ENCODE measurements at regions not wholly inside any gene's neighbourhood (a gene's known extent, or its start where the extent isn't known, plus 50 kb on each side); places are given as distances from the start of the nearest gene placed in this dataset.
"Not testable (repeated sequence)": the region's sequence is repeated elsewhere in the genome, so short reads cannot be mapped to it uniquely, and the experiment has no call there.

- DNase-seq: no peak
These were observed 140.9 kb upstream of the CDIN1 start for GRCh38 chr15:36438499-36438898.

- DNase-seq: no peak
These were observed 132.1 kb upstream of the CDIN1 start for GRCh38 chr15:36447373-36447772.

GRCh38 chr15:36448418-36448817, 131.0 kb upstream of the CDIN1 start:
- DNase-seq: no peak

DNA sequence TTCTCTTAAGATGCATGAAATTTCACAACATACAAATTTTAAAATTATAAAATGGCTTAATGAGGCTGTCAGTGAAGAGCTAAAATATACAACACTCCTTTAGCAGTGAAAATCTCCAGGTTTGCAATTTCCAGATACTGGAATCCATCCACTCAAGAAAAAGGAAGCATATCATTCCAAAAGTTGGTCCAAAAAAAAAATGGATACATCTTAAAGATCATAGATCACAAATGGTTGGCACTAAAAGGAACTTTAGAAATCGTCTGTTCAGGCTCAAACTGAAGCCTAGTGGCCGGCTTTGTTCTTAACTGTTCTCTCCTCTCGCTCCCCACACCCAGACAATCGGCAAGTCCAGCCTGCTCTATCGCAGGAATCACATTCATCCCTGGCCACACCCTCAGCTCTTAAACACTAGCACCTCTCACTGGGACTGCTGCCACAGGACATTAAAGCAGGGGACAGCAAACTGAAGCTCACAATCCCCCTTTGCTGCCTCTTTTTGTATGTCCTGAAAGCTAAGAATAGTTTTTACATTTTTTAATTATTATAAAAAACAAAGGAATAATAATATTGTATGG, 130.3 kb upstream of the CDIN1 start:
- DNase-seq: no peak

DNA sequence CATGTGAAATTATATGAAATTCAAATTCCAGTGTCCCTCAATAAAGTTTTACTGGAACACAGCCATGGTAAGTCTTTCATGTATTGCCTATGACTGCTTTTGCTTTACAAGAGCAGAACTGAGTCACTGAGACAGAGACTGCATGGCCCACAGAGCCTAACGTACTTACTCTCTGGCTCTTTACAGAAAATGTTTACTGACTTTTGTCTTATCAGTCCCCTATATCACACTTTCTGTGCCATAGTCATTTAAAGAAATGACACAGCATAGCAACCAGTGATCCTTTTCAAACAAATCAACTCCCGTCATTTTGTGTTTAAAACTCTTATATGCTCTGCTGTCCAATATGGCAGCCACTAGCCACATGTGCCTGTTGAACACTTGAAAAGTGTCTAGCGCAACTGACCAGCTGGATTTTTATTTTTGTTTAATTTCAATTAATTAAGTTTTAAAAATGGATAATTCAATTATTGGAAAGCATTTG, 129.7 kb upstream of the CDIN1 start:
- DNase-seq: no peak

DNA sequence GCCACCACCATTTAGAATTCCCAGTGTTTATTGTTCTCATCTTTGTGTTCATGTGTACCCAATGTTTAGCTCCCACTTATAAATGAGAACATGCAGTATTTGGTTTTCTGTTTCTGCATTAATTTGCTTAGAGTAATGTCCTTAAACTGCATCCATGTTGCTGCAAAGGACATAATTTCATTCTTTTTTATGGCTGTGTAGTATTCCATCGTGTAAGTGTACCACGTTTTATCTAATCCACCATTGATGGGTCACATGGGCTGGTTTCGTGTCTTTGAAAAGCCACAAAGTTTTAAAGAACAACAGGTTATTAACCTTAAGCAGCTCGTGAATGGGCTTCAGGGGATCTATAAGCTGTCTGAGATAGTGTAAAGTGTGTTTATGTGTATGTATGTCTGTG, 125.2 kb upstream of the CDIN1 start:
- not testable (repeated sequence) for DNase-seq

- DNase-seq: no peak
These were observed 121.0 kb upstream of the CDIN1 start for GRCh38 chr15:36458411-36458810.

GRCh38 chr15:36465304-36465703, 114.1 kb upstream of the CDIN1 start:
- DNase-seq: no peak

DNA sequence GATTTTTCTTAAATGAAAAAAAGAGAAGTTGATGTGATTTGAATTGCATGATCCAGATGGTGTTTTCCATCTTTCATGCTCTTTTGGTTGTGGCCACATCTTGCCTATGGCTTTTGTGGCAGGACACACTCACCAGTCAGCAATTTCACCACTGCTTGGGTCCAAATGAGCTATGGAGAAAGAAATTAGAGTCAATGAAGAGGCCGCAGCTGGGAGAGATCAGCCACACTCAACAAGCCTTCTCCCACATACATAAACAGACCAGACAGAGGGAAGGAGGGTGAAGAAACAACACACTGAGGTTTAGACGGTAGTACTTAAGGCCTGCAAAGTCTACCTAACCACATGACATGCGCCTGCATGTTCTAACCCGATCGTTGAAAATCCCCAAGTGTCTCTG, 110.7 kb upstream of the CDIN1 start:
- DNase-seq: no peak

GRCh38 chr15:36469311-36469966, 110.0 kb upstream of the CDIN1 start:
- DNase-seq: no peak

DNA sequence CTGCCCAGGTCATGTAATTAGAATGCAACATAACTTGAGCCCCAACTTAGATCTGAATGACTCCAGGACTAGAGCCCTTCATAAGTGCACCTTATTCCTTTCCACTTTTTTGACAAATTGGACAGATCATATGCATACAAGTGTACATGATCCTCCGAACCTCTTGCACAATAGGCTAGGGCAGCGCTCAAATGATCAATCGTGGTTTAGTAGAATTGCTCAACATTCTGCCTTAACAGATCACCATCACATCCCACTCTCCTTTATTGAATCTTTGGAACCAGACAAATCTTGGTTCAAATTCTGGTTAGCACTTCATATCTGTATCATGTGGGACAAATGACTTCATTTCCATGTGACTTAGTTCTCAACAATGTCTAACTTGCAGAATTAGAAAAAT, 106.8 kb upstream of the CDIN1 start:
- DNase-seq: no peak

GRCh38 chr15:36478561-36478960, 100.9 kb upstream of the CDIN1 start:
- DNase-seq: no peak

DNA sequence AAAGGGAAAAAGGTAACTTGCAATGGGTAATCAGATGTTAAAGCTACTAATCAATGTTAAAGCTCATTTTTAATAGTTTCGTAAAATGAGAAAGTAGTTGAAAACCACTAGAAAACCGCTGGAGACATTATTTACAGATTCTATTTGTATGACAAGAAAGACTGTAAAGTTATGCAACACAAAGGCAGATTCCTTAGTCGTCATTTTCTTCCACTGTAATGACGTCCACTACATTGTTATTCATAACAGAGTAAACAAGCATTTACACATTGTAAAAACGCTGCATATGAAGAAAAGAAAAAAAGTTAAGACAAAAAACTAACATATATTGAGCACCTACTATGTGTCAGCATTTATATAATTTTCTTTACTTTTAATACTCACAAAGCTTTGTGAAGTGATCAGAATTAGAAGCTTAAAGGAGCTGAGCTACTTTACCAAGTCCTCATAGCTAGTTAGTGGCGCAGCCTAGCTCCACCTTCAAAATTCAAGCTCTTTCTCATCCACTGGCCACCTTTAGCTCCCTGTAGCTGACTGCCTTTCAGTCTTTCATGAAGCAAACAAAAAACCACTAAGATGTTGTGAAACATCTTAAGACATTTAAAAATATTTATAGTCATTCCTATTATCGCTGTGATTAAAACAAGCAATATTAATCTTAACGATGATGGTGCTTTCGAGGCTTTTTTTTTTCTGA, 100.1 kb upstream of the CDIN1 start:
- DNase-seq: no peak

GRCh38 chr15:36481156-36481555, 98.3 kb upstream of the CDIN1 start:
- no peak for DNase-seq

DNA sequence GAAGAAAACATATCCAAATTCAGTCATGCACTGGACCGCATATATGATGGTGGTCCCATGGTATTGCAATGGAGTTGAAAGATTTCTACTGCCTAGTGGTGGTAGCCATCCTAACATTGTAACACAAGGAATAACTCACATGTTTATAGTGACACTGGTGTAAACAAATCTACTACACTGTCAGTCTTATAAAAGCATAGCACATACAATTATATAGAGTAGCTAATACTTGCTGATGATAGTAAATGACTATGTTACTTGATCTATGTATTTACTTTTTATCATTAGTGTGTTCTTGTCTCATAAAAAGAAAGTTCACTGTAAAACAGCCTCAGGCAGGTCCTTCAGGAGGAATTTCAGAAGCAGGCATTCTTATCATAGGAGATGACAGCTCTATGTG, 96.0 kb upstream of the CDIN1 start:
- no peak for DNase-seq

DNA sequence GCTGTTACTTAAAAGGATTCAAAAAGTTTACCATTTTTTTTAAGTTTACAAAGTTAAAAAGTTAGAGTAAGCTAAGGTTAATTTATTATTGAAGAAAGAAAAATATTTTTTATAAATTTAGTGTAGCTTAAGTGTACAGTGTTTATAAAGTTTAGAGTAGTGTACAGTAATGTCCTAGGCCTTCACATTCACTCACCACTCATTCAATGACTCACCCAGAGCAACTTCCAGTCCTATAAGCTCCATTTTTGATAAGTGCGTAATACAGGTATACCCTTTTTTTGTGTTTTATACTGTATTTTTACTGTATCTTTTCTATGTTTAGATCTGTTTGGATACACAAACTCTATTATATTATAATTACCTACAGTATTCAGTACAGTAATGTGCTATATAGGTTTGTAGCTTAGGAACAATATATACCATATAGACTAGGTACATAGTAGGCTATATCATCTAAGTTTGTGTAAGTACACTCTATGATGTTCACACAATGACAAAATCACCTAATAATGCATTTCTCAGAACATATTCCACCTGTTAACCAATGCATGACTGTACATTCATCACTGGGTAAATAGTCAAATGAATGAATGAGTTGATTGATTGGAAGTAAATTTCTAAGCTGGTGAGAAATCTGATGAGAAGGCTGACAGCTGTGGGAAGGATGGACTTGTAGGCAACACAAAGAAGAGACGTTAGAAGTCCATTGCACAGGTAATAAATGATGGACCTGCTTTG, 95.2 kb upstream of the CDIN1 start:
- DNase-seq: no peak

- no peak for DNase-seq
These were observed 87.5 kb upstream of the CDIN1 start for GRCh38 chr15:36491912-36492311.

DNA sequence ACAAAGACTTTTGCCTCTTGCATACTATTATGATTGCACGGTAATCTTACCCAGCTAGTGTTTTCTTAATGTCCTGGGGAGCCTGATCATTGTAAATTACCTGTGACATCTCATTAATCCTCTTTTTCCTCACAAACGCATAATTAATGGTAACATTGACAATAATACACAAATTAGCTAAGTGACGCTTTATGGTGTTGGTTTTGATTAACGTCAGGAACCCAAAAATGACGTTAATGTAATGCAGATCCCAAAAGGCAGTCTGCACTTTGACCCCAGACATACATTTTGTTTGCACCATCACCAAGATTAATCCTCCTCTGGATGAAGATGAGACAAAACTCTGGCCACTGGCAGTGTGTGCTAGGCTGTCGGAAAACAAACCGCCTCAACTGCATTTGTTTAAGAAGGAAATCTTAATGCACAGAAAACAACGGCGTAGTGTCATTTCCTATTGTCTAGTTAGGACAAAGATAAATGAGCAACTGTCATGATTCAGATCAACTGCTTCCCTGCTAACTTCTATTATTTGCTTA, 83.9 kb upstream of the CDIN1 start:
- DNase-seq: no peak

GRCh38 chr15:36497901-36498300, 81.5 kb upstream of the CDIN1 start:
- no peak for DNase-seq

- DNase-seq: no peak
These were observed 81.0 kb upstream of the CDIN1 start for GRCh38 chr15:36498401-36498800.

GRCh38 chr15:36498916-36499315, 80.5 kb upstream of the CDIN1 start:
- no peak for DNase-seq

DNA sequence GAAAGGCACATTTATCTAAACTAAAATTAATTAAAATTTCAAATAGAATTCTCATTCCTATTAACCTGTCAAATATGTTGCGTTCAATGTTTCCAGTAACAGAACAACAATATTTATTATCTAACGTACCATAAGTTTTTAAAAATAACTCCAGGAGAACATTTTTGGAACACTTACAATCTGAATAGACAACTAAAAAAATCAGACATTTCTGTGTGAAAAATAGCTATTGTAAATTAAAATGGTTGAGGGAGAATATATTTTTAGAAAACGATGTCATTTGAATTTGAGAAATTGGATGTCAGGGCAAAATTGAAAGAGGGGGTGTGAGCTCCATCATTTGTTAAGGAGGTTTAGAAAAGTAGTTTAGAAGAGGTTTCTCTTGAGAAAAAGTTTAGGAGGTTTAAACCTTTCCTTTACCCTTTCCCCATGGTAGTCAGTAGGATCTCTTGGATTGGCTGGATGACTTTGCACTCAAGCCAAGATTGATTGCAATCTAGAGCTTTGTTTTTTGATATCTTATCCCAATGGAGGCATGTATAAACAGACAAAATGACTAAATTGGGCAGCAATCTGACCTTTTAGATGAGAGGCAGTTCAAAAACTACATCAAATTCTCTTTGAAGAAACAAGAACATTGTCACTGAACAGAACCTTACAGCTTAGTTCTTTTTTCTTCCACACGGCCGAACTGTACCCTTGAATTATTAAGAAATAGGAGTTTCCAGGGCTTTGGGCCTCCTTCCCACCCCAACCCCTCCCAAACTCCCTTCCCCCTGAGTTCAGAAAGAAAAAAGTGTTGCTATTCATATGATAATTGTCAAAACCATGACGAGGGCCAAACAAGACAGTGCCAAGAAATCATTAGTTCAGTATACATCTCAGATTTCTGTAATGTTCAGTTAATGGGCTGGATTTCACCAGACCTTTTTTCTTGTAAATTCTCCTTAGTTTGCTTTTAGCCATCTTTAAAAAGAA, 79.7 kb upstream of the CDIN1 start:
- DNase-seq: no peak
